ENCODE measurements at regions not wholly inside any gene's neighbourhood (a gene's known extent, or its start where the extent isn't known, plus 50 kb on each side); places are given as distances from the start of the nearest gene placed in this dataset.

DNA sequence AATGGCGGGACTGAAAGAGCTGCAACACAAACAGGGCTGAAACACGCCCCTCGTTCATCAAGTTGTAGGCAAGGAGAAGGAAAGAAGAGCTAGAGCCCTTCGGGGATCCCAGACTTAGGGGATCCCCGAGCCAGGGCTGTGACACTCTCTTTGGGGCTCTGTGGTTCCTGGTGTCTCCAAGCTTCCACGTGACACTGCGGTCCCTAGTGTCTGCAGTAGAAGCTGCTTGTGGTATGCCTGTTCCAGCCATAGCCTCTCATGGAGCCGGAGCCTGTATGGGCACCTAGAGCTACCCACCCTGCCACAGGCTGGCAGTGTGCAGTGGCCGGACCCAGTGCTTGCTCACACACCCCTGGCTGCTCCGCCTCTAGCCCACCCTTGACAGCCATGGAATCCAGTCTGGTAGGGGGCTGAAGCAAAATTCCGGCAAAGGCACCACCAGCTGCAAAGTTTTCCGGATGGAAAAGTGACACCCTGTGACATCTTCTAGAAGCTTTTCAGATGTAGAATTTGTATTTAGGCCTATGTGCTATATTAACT is 1439.6 kb upstream of the ACO1 start:
- no peak for TF ChIP-seq CTCF (IDR thresholded peaks at IDR 0.05)

GRCh38 chr9:30964332-30964731 is 1420.1 kb upstream of the ACO1 start:
- no peak for TF ChIP-seq CTCF (IDR thresholded peaks at IDR 0.05)

- no peak; the same call in 1 of the 2 replicates for TF ChIP-seq CTCF (IDR thresholded peaks at IDR 0.05)
These were observed 1417.0 kb upstream of the ACO1 start for GRCh38 chr9:30967476-30967875.

DNA sequence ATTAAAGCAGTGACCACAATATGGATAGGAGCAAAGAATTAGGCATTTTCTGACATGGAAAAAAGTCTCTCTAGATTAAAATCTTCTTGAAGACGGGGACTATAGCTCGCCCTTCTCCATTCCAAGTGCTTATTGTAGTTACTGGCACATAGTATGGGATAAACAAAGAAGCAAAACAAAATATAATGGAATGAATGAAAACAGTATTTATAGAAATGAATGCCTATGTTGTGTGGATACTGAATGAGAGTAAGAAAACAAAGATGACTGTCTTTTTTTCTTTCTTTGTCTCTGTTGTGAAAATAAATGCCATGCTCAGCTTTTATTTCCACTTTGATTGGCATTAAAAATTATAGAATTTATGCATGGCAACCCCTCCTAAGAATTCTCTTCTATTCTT is 1414.3 kb upstream of the ACO1 start:
- TF ChIP-seq CTCF (IDR thresholded peaks at IDR 0.05): no peak

GRCh38 chr9:30970812-30971211 is 1413.6 kb upstream of the ACO1 start:
- TF ChIP-seq CTCF (IDR thresholded peaks at IDR 0.05): no peak

GRCh38 chr9:30972654-30973053 is 1411.8 kb upstream of the ACO1 start:
- no peak for TF ChIP-seq CTCF (IDR thresholded peaks at IDR 0.05)

GRCh38 chr9:30977965-30978364 is 1406.5 kb upstream of the ACO1 start:
- TF ChIP-seq CTCF (IDR thresholded peaks at IDR 0.05): no peak

- no peak for TF ChIP-seq CTCF (IDR thresholded peaks at IDR 0.05)
These were observed 1402.1 kb upstream of the ACO1 start for GRCh38 chr9:30982301-30982700.
